ENCODE measurements at regions not wholly inside any gene's neighbourhood (a gene's known extent, or its start where the extent isn't known, plus 50 kb on each side); places are given as distances from the start of the nearest gene placed in this dataset.

DNA sequence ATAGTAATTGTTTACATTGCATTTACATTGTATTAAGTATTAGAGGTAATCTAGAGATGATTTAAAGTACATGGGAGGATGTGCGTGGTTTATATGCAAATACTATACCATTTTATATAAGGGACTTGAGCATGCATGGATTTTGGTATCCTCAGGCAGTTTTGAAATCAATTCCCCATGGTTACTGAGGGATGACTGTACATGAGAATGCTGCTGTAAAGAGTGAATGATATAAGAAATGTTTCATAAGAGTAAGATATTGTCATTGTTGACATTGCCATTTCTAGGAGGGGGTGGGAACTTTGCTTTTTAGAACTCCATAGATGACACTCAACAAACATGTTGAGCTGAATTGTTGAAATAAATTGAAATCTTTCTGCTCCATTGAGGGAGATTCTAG lies 185.0 kb downstream of the SEMA6A start:
- H3K9me3 ChIP-seq (ENCODE audit: control insufficient read depth, insufficient read depth, low read length): no peaks in the 10 kb centered on the region
- H3K9ac ChIP-seq (ENCODE audit: low read depth, low read length): no peak overlapping the region
- H3K4me3 ChIP-seq (ENCODE audit: low read depth, low read length): no peak overlapping the region

DNA sequence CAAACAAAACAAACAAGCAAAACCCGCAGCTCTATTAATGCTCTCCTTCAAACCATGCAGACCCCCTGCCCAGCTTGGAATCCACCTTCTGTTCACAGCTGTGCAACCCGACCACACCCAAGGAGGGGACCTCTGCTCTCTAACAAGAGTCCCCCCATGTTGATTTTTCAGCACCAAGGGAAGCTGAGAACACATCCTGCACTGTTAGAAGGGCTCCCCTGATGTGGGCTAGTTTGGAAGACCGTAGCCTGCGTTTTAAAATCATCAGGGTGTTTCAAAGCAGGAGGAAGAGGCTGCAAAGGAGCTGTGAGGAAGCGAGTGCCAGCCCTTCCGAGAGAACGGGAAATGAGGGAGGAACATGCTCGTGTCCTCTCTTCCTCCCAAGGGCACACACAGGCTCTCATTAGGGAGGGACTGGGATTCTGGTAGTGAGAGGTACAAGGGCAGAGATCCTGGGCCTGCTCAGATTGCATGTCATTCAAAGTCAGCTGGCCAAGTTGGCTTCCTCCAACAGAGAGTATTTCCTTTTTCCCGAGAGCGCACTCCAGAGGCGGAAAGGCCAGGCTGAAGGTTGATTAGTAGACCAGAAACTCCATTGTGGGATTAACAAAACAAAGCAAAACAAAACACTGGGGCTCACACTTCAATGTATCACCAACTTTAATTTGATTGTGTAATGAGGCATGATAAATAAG lies 185.9 kb downstream of the SEMA6A start:
- H3K27me3 ChIP-seq (ENCODE audit: control insufficient read depth, insufficient read depth, low read length): no peaks in the 10 kb centered on the region
- no peak overlapping the region for H3K4me3 ChIP-seq (ENCODE audit: low read depth, low read length)
- no peaks in the 10 kb centered on the region for H3K9me3 ChIP-seq (ENCODE audit: control insufficient read depth, insufficient read depth, low read length)
- no peak overlapping the region for H3K9ac ChIP-seq (ENCODE audit: low read depth, low read length)
- no peaks in the 10 kb centered on the region for H3K36me3 ChIP-seq (ENCODE audit: control insufficient read depth, insufficient read depth, low read length)
- peaks cover 5% of the 10 kb centered on the region; the same call in 1 of the 2 replicates for H3K4me1 ChIP-seq (ENCODE audit: control insufficient read depth, insufficient read depth, low read length)
- H3K27ac ChIP-seq (ENCODE audit: low read depth, low read length): no peak overlapping the region

More for the DNA sequence above, 185.0 kb downstream of the SEMA6A start:
- peaks cover 5% of the 10 kb centered on the region; the same call in 1 of the 2 replicates for H3K4me1 ChIP-seq (ENCODE audit: control insufficient read depth, insufficient read depth, low read length)
- no peak overlapping the region for H3K27ac ChIP-seq (ENCODE audit: low read depth, low read length)
- H3K36me3 ChIP-seq (ENCODE audit: control insufficient read depth, insufficient read depth, low read length): no peaks in the 10 kb centered on the region
- H3K27me3 ChIP-seq (ENCODE audit: control insufficient read depth, insufficient read depth, low read length): no peaks in the 10 kb centered on the region

DNA sequence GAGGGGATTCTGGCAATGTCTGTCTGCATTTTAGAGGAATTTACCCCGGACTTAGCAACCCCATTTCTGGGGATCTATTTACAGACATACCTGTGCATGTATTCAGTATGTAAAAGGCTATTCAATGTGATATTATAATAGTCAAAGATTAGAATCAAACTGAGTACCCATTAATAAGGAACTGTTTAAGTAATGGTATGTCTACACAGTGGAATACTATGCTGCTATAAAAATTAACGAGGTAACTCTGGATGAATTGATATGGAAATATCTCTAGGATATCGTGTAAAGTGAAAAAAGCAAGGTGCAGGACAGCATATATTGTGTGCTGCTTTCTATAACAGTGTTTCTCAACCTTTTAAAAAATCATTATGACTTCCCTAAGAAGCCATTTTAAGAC lies 186.9 kb downstream of the SEMA6A start:
- Histone ChIP-seq H3K27ac (ENCODE audit: low read depth, low read length) (no peak overlapping the region), H3K36me3 (ENCODE audit: control insufficient read depth, insufficient read depth, low read length) (no peaks in the 10 kb centered on the region), H3K9ac (ENCODE audit: low read depth, low read length) (no peak overlapping the region), H3K27me3 (ENCODE audit: control insufficient read depth, insufficient read depth, low read length) (no peaks in the 10 kb centered on the region), H3K4me1 (ENCODE audit: control insufficient read depth, insufficient read depth, low read length) (peaks cover 5% of the 10 kb centered on the region; the same call in 1 of the 2 replicates), H3K4me3 (ENCODE audit: low read depth, low read length) (no peak overlapping the region), H3K9me3 (ENCODE audit: control insufficient read depth, insufficient read depth, low read length) (no peaks in the 10 kb centered on the region)

DNA sequence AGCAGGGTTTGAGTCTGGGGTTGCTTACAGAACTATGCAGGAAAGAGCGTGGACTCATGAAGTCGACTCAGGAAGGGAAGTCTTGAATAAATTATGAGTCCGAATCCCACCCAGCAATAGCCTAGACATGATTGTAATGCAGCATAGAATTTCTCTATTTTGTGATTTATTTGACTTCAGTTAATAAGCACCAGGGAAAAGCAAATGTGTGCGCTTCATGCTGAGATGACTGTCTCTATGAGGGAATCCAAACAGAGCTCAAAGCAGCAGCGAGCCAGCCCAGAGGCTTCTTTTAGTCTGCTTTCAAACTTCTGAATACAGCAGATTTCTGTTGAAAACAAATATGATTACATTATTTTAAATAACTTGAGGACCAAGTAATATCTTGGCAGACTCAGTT lies 188.0 kb downstream of the SEMA6A start:
- no peak overlapping the region for H3K9ac ChIP-seq (ENCODE audit: low read depth, low read length)

DNA sequence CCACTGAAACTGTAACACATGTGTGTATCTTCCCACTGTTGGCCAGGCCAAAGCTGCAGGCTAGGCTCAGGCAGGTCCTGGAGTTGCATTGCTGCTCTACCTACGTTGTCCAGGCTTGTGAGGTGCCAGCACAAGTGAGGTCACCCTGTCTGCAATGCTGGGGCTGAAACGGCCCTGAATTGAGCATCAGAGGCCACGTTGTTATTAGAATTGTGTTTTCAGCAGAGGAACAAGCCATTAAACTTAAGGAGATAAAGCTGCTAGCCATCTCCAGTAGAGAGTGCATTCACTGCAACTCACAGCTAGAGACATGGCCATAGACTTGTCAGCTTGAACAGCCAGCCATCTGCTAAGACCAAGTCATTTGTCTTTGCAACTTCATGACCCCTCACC lies 191.8 kb downstream of the SEMA6A start:
- no peaks in the 10 kb centered on the region for H3K4me1 ChIP-seq (ENCODE audit: control insufficient read depth, insufficient read depth, low read length)
- H3K36me3 ChIP-seq (ENCODE audit: control insufficient read depth, insufficient read depth, low read length): no peaks in the 10 kb centered on the region
- H3K9ac ChIP-seq (ENCODE audit: low read depth, low read length): no peak overlapping the region
- no peaks in the 10 kb centered on the region for H3K9me3 ChIP-seq (ENCODE audit: control insufficient read depth, insufficient read depth, low read length)
- no peak overlapping the region for H3K4me3 ChIP-seq (ENCODE audit: low read depth, low read length)
- no peak overlapping the region for H3K27ac ChIP-seq (ENCODE audit: low read depth, low read length)
- H3K27me3 ChIP-seq (ENCODE audit: control insufficient read depth, insufficient read depth, low read length): no peaks in the 10 kb centered on the region

More for the DNA sequence above, 188.0 kb downstream of the SEMA6A start:
- no peaks in the 10 kb centered on the region for H3K27me3 ChIP-seq (ENCODE audit: control insufficient read depth, insufficient read depth, low read length)
- H3K4me1 ChIP-seq (ENCODE audit: control insufficient read depth, insufficient read depth, low read length): peaks cover 5% of the 10 kb centered on the region; the same call in 1 of the 2 replicates
- H3K9me3 ChIP-seq (ENCODE audit: control insufficient read depth, insufficient read depth, low read length): no peaks in the 10 kb centered on the region
- no peaks in the 10 kb centered on the region for H3K36me3 ChIP-seq (ENCODE audit: control insufficient read depth, insufficient read depth, low read length)
- H3K27ac ChIP-seq (ENCODE audit: low read depth, low read length): no peak overlapping the region
- no peak overlapping the region for H3K4me3 ChIP-seq (ENCODE audit: low read depth, low read length)

DNA sequence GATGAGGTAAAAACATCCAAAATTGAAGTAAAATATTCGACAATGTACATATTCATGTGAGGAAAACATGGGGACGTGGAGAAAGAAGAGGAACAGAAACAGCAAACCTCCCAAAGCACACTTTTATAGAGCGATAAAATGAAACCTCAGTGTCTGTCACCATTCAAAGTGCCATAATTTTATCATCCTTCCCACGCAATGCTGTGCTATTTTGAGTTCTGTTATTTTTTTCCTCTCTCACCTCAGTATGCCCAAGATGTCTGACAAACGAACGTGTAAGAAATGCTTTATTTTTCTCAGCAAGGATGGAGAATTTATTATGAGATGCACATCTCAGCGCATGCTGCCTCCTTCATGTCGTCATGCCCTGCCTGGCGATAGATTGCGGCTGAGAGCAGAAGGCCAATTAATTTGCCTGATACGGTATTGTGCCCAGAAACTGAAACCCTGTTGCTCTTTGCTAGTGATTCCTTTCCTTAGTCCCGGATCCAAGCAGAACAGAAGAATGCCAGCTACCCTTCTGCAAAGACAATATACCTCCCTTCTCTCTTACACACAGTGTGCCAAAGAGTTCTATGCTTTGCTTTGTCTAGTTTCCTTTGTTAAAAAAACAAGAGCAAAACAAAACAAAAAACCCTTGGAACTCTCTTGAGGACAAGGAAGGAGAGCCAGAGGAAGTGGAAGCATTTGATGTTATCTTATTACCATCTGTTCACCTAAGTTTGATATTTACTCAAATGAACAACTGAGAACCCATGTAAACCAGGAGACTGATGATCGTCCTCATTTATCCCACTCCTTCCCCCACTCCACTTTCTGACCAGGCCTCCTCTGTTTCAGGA lies 192.4 kb downstream of the SEMA6A start:
- H3K27me3 ChIP-seq (ENCODE audit: control insufficient read depth, insufficient read depth, low read length): no peaks in the 10 kb centered on the region
- H3K4me3 ChIP-seq (ENCODE audit: low read depth, low read length): no peak overlapping the region
- no peaks in the 10 kb centered on the region for H3K9me3 ChIP-seq (ENCODE audit: control insufficient read depth, insufficient read depth, low read length)
- H3K4me1 ChIP-seq (ENCODE audit: control insufficient read depth, insufficient read depth, low read length): no peaks in the 10 kb centered on the region
- no peak overlapping the region for H3K9ac ChIP-seq (ENCODE audit: low read depth, low read length)
- no peak overlapping the region for H3K27ac ChIP-seq (ENCODE audit: low read depth, low read length)
- H3K36me3 ChIP-seq (ENCODE audit: control insufficient read depth, insufficient read depth, low read length): no peaks in the 10 kb centered on the region

DNA sequence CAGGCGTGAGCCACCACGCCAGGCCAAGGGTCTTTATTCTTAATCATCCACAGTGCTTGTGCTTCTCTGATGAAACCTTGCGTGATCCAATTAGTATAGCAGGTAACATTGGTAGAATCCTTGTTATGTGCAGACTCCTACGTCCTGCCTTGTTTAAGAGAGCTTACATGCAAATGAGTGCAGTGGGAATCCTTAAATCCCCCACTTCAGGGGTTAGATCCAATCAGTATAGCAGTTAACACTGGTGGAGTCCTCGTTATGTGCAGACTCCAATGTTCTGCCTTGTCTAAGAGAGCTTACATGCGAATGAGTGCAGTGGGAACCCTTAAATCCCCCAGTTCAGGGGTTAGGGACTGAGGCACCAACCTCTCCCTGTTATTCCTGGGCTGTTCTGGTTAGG lies 193.4 kb downstream of the SEMA6A start:
- no peaks in the 10 kb centered on the region for H3K36me3 ChIP-seq (ENCODE audit: control insufficient read depth, insufficient read depth, low read length)

DNA sequence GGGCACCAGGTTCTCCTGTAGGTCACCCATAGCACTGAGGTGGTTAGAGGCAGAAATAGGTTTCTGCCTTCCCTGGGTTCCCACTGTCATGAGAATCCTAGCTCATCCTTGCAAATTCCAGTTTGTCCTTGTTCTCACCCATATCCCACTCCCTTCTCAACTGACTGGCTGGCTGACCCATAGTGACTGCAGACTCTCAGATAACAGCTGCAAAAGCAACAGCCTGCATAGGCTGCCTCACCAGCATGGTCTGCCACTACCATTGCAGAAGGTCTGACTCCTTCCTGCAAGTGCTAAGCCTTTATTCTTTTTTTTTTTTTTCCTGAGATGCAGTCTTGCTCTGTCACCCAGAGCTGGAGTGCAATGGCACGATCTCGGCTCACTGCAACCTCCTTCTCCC lies 194.0 kb downstream of the SEMA6A start:
- H3K36me3 ChIP-seq (ENCODE audit: control insufficient read depth, insufficient read depth, low read length): no peaks in the 10 kb centered on the region
- H3K9ac ChIP-seq (ENCODE audit: low read depth, low read length): no peak overlapping the region
- no peaks in the 10 kb centered on the region for H3K27me3 ChIP-seq (ENCODE audit: control insufficient read depth, insufficient read depth, low read length)
- no peak overlapping the region for H3K27ac ChIP-seq (ENCODE audit: low read depth, low read length)
- no peak overlapping the region for H3K4me3 ChIP-seq (ENCODE audit: low read depth, low read length)
- H3K4me1 ChIP-seq (ENCODE audit: control insufficient read depth, insufficient read depth, low read length): peaks cover 12% of the 10 kb centered on the region
- no peaks in the 10 kb centered on the region for H3K9me3 ChIP-seq (ENCODE audit: control insufficient read depth, insufficient read depth, low read length)

More for the DNA sequence above, 193.4 kb downstream of the SEMA6A start:
- Histone ChIP-seq H3K9me3 (ENCODE audit: control insufficient read depth, insufficient read depth, low read length) (no peaks in the 10 kb centered on the region), H3K27ac (ENCODE audit: low read depth, low read length) (no peak overlapping the region), H3K4me1 (ENCODE audit: control insufficient read depth, insufficient read depth, low read length) (peaks cover 6% of the 10 kb centered on the region), H3K27me3 (ENCODE audit: control insufficient read depth, insufficient read depth, low read length) (no peaks in the 10 kb centered on the region), H3K9ac (ENCODE audit: low read depth, low read length) (no peak overlapping the region), H3K4me3 (ENCODE audit: low read depth, low read length) (no peak overlapping the region)

DNA sequence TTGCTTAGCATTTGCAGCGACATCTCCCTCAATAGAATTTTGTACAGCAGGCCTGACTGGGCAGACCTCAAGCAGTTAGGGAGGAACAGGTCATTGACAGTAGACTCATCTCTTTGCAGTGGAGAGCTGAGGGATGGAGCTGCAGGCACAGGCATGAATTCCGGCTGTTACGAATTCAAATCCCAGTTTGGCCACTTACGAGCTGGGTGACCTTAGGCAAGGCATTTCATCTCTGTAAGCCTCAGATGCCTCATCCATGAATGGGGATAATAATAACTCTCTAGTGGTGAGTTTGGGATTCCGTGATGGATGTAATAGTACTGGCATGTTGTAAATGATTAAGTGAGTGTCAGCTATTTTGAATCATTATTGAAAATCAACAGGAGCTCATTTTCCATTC lies 195.3 kb downstream of the SEMA6A start:
- H3K9me3 ChIP-seq (ENCODE audit: control insufficient read depth, insufficient read depth, low read length): no peaks in the 10 kb centered on the region
- H3K27me3 ChIP-seq (ENCODE audit: control insufficient read depth, insufficient read depth, low read length): no peaks in the 10 kb centered on the region
- H3K27ac ChIP-seq (ENCODE audit: low read depth, low read length): no peak overlapping the region
- H3K4me3 ChIP-seq (ENCODE audit: low read depth, low read length): no peak overlapping the region
- no peak overlapping the region for H3K9ac ChIP-seq (ENCODE audit: low read depth, low read length)
- peaks cover 13% of the 10 kb centered on the region for H3K4me1 ChIP-seq (ENCODE audit: control insufficient read depth, insufficient read depth, low read length)
- no peaks in the 10 kb centered on the region for H3K36me3 ChIP-seq (ENCODE audit: control insufficient read depth, insufficient read depth, low read length)

DNA sequence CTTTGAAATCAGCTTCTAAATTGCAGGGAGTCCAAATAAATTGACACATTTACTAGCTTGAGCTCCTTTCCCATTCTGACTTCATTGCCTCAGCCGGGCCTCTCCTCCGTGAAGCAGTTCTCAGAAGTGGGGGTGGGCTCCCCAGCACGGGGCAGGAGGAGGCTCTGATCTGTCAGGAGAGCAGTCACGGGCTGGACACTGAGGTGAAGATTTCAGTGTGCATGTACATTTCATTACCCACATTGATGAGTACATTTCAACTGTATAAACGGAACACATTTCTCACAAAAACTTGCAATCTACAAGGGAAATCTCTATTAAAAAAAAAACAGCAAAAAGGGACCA lies 195.9 kb downstream of the SEMA6A start:
- Histone ChIP-seq H3K4me3 (ENCODE audit: low read depth, low read length) (no peak overlapping the region), H3K9me3 (ENCODE audit: control insufficient read depth, insufficient read depth, low read length) (no peaks in the 10 kb centered on the region), H3K4me1 (ENCODE audit: control insufficient read depth, insufficient read depth, low read length) (peaks cover 13% of the 10 kb centered on the region), H3K27ac (ENCODE audit: low read depth, low read length) (no peak overlapping the region), H3K36me3 (ENCODE audit: control insufficient read depth, insufficient read depth, low read length) (no peaks in the 10 kb centered on the region), H3K9ac (ENCODE audit: low read depth, low read length) (no peak overlapping the region), H3K27me3 (ENCODE audit: control insufficient read depth, insufficient read depth, low read length) (no peaks in the 10 kb centered on the region)

All from HUES48 (cell line).